ENCODE measurements at regions not wholly inside any gene's neighbourhood (a gene's known extent, or its start where the extent isn't known, plus 50 kb on each side); places are given as distances from the start of the nearest gene placed in this dataset.

DNA sequence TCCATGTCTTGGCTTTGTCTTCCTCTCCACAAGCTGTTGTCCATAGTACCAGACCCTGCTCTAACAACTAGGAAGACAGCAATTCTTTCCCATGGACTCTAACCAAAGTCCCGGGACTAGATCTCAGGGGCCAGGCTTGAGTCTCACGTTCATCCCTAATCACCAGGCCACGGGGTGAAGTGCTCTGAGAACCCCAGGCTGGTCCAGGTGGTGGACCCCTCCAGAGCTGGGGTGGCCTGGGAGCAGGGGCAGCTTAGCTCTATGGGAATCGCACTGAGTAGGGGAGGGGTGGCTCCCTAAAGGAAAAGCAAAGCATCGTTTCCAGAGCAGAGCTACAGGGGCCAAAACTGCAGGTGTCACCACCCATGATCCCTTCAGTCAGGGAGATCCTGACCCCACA is 150.9 kb downstream of the TPRA1 start:
- no peak for TF ChIP-seq POLR2AphosphoS5 (IDR thresholded peaks at IDR 0.05)
- TF ChIP-seq, protein P1, sequence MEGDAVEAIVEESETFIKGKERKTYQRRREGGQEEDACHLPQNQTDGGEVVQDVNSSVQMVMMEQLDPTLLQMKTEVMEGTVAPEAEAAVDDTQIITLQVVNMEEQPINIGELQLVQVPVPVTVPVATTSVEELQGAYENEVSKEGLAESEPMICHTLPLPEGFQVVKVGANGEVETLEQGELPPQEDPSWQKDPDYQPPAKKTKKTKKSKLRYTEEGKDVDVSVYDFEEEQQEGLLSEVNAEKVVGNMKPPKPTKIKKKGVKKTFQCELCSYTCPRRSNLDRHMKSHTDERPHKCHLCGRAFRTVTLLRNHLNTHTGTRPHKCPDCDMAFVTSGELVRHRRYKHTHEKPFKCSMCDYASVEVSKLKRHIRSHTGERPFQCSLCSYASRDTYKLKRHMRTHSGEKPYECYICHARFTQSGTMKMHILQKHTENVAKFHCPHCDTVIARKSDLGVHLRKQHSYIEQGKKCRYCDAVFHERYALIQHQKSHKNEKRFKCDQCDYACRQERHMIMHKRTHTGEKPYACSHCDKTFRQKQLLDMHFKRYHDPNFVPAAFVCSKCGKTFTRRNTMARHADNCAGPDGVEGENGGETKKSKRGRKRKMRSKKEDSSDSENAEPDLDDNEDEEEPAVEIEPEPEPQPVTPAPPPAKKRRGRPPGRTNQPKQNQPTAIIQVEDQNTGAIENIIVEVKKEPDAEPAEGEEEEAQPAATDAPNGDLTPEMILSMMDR (IDR thresholded peaks at IDR 0.05): no peak

Data from breast epithelium (tissue), 3 donors.